GM13977 (cell line): ENCODE measurements at regions not wholly inside any gene's neighbourhood (a gene's known extent, or its start where the extent isn't known, plus 50 kb on each side); places are given as distances from the start of the nearest gene placed in this dataset.

Source experiments
- DNase-seq: peaks from one replicate; pipeline ENCODE4 v3.0.0; 2012; ENCODE audit warnings: low spot score
- in situ Hi-C: fragments of 300-500 bp; cut with MboI; formaldehyde crosslinking; loops from one replicate; pipeline ENCODE4 v1.12.0; 2022; ENCODE audit warnings: low sequenced_read_pairs, low pct_unique_long_range_greater_than_20kb, mixed read lengths, inconsistent platforms; ENCODE audit not compliant: unreplicated experiment
- TF ChIP-seq, protein P1 (sequence below): IDR thresholded peaks from 2 replicates; pipeline ENCODE4 v1.5.1; 2012; ENCODE audit warnings: mild to moderate bottlenecking, control low read depth; ENCODE audit not compliant: insufficient read depth; ENCODE audit errors: extremely low read depth, missing control alignments

GRCh38 chr15:77860071-77860691, 217.3 kb downstream of the TBC1D2B start:
- DNase-seq = no peak
- TF ChIP-seq, protein P1, sequence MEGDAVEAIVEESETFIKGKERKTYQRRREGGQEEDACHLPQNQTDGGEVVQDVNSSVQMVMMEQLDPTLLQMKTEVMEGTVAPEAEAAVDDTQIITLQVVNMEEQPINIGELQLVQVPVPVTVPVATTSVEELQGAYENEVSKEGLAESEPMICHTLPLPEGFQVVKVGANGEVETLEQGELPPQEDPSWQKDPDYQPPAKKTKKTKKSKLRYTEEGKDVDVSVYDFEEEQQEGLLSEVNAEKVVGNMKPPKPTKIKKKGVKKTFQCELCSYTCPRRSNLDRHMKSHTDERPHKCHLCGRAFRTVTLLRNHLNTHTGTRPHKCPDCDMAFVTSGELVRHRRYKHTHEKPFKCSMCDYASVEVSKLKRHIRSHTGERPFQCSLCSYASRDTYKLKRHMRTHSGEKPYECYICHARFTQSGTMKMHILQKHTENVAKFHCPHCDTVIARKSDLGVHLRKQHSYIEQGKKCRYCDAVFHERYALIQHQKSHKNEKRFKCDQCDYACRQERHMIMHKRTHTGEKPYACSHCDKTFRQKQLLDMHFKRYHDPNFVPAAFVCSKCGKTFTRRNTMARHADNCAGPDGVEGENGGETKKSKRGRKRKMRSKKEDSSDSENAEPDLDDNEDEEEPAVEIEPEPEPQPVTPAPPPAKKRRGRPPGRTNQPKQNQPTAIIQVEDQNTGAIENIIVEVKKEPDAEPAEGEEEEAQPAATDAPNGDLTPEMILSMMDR = no peak
- in situ Hi-C loops = no loop called here

GRCh38 chr15:77859491-77860060, 217.9 kb downstream of the TBC1D2B start:
- DNase-seq = no peak
- TF ChIP-seq, protein P1 = no peak
- in situ Hi-C loops = no loop called here

- no peak for DNase-seq
- in situ Hi-C loops = no loop called here
- TF ChIP-seq, protein P1 = no peak
Measured at GRCh38 chr15:77858792-77859490, 218.6 kb downstream of the TBC1D2B start.

- DNase-seq = no peak
- TF ChIP-seq, protein P1 = no peak
- in situ Hi-C loops = no loop called here
Measured at GRCh38 chr15:77857419-77857818, 220.1 kb downstream of the TBC1D2B start.

- TF ChIP-seq, protein P1 = no peak
Measured at GRCh38 chr15:77856705-77857346, 220.7 kb downstream of the TBC1D2B start.

GRCh38 chr15:77855871-77856270, 221.6 kb downstream of the TBC1D2B start:
- DNase-seq = no peak
- in situ Hi-C loops = no loop called here

More at GRCh38 chr15:77856705-77857346, 220.7 kb downstream of the TBC1D2B start:
- in situ Hi-C loops = no loop called here
- DNase-seq = no peak

More at GRCh38 chr15:77855871-77856270, 221.6 kb downstream of the TBC1D2B start:
- TF ChIP-seq, protein P1 = no peak
